ENCODE measurements at regions not wholly inside any gene's neighbourhood (a gene's known extent, or its start where the extent isn't known, plus 50 kb on each side); places are given as distances from the start of the nearest gene placed in this dataset.

DNA sequence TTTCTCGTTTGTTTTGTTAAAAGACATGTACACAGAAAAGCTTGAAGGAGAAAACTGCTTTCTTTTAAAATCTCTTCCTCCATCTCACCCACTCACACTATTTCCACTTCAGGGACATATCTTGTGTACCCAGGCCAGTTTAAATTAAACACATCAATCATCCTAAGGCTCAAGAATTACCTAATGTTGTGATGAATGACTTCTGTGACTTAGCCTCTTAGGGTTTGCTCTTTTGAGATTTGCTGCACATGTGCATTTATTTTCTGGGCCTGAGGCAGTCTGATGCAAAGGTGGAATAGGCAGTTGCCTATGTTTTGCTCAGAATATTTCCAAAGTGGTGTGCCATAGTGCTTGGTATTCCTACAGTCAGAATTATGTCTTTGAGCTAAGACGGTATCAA is 439.9 kb upstream of the CHD1 start:
- Mint-ChIP-seq H3K27ac (ENCODE audit: unreplicated experiment) (no peak overlapping the region), H3K9me3 (ENCODE audit: unreplicated experiment) (no peaks in the 10 kb centered on the region), H3K36me3 (ENCODE audit: insufficient read depth, unreplicated experiment) (no peaks in the 10 kb centered on the region), H3K4me3 (ENCODE audit: unreplicated experiment) (no peak overlapping the region), H3K27me3 (ENCODE audit: insufficient read depth, unreplicated experiment) (no peaks in the 10 kb centered on the region), H3K4me1 (ENCODE audit: low read depth, unreplicated experiment) (no peaks in the 10 kb centered on the region)
- intact Hi-C loops (cut with micrococcal nuclease; ENCODE audit: unreplicated experiment) = no loop called here
- ChIA-PET CTCF (no interaction called here), POLR2A (no interaction called here)
- TF ChIP-seq, protein P1, sequence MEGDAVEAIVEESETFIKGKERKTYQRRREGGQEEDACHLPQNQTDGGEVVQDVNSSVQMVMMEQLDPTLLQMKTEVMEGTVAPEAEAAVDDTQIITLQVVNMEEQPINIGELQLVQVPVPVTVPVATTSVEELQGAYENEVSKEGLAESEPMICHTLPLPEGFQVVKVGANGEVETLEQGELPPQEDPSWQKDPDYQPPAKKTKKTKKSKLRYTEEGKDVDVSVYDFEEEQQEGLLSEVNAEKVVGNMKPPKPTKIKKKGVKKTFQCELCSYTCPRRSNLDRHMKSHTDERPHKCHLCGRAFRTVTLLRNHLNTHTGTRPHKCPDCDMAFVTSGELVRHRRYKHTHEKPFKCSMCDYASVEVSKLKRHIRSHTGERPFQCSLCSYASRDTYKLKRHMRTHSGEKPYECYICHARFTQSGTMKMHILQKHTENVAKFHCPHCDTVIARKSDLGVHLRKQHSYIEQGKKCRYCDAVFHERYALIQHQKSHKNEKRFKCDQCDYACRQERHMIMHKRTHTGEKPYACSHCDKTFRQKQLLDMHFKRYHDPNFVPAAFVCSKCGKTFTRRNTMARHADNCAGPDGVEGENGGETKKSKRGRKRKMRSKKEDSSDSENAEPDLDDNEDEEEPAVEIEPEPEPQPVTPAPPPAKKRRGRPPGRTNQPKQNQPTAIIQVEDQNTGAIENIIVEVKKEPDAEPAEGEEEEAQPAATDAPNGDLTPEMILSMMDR (IDR thresholded peaks at IDR 0.05; ENCODE audit: insufficient read depth in 1 of 2, low read depth in 1 of 2, low read length in 1 of 2, severe bottlenecking in 1 of 2, unreplicated experiment in 1 of 2) = no peak
- Histone ChIP-seq H3K36me3 (ENCODE audit: control insufficient read depth, insufficient read depth, low read length) (no peaks in the 10 kb centered on the region), H3K4me3 (ENCODE audit: low read depth, low read length) (no peak overlapping the region), H3K4me1 (no peaks in the 10 kb centered on the region), H3K9me3 (no peaks in the 10 kb centered on the region), H3K27me3 (replicated peaks; ENCODE audit: control insufficient read depth, insufficient read depth, low read length) (no peaks in the 10 kb centered on the region)
- no TSS peak for BruUV-seq (replicated peaks)
- DNase-seq = no peak

DNA sequence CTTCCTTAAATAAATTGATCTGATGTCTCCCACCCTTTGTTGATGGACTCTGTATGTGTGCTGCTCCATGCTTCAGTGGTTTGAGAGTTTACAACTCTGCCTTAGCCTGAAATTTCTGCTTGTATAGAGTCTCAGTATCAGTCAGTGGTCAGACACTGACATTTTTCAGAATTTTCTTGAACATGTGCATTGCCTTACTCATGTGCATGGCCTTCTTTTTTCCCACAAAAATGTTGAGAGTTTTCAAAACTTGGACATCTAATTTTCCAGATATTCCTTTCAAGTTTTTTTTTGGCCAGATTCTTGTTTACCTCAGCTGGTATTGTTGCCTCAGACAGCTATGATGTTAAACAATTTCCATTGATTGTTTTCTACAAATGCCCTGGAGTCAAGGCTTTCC is 427.1 kb upstream of the CHD1 start:
- no peaks in the 10 kb centered on the region for H3K36me3 Mint-ChIP-seq (ENCODE audit: insufficient read depth, unreplicated experiment)
- H3K27me3 Mint-ChIP-seq (ENCODE audit: insufficient read depth, unreplicated experiment) = peaks cover 3% of the 10 kb centered on the region
- peaks cover 14% of the 10 kb centered on the region for H3K9me3 Mint-ChIP-seq (ENCODE audit: unreplicated experiment)
- H3K4me1 Mint-ChIP-seq (ENCODE audit: low read depth, unreplicated experiment) = no peaks in the 10 kb centered on the region
- POLR2A ChIA-PET = no interaction called here
- BruUV-seq (replicated peaks) = no TSS peak
- no peaks in the 10 kb centered on the region for H3K36me3 ChIP-seq (ENCODE audit: control insufficient read depth, insufficient read depth, low read length)
- H3K27me3 ChIP-seq (replicated peaks; ENCODE audit: control insufficient read depth, insufficient read depth, low read length) = no peaks in the 10 kb centered on the region
- intact Hi-C loops (cut with micrococcal nuclease; ENCODE audit: unreplicated experiment) = no loop called here
- no peak overlapping the region for H3K27ac Mint-ChIP-seq (ENCODE audit: unreplicated experiment)
- no peaks in the 10 kb centered on the region for H3K4me1 ChIP-seq
- no peak overlapping the region for H3K4me3 ChIP-seq (ENCODE audit: low read depth, low read length)
- no peak for DNase-seq
- CTCF ChIA-PET = no interaction called here
- no peaks in the 10 kb centered on the region for H3K9me3 ChIP-seq
- no peak overlapping the region for H3K4me3 Mint-ChIP-seq (ENCODE audit: unreplicated experiment)
- TF ChIP-seq, protein P1 (IDR thresholded peaks at IDR 0.05; ENCODE audit: insufficient read depth in 1 of 2, low read depth in 1 of 2, low read length in 1 of 2, severe bottlenecking in 1 of 2, unreplicated experiment in 1 of 2) = no peak

DNA sequence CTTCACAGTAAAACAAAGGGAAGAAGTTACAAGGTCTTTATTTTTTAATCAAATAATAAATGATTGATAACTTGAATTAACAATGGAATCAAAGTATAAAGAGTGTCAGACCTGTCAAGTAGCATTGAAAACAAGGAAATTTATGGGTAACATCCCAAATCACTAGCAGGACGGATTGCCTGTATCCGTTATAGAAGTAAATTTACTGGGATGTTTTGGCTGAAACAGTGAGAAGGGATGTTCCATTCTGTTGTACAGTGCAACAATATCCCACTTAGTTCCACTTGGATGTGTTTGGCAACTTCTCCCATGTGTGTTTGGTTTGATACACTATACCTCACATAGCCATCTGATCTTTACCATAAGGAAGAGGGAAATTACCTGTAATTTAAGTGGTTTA is 421.0 kb upstream of the CHD1 start:
- Mint-ChIP-seq H3K36me3 (ENCODE audit: insufficient read depth, unreplicated experiment) (no peaks in the 10 kb centered on the region), H3K27me3 (ENCODE audit: insufficient read depth, unreplicated experiment) (no peaks in the 10 kb centered on the region), H3K27ac (ENCODE audit: unreplicated experiment) (no peak overlapping the region), H3K9me3 (ENCODE audit: unreplicated experiment) (peaks cover 17% of the 10 kb centered on the region), H3K4me1 (ENCODE audit: low read depth, unreplicated experiment) (no peaks in the 10 kb centered on the region), H3K4me3 (ENCODE audit: unreplicated experiment) (no peak overlapping the region)
- POLR2A ChIA-PET = no interaction called here
- TF ChIP-seq, protein P1 (IDR thresholded peaks at IDR 0.05; ENCODE audit: insufficient read depth in 1 of 2, low read depth in 1 of 2, low read length in 1 of 2, severe bottlenecking in 1 of 2, unreplicated experiment in 1 of 2) = no peak
- no TSS peak for BruUV-seq (replicated peaks)
- H3K9me3 ChIP-seq = no peaks in the 10 kb centered on the region
- H3K27me3 ChIP-seq (replicated peaks; ENCODE audit: control insufficient read depth, insufficient read depth, low read length) = no peaks in the 10 kb centered on the region
- H3K4me1 ChIP-seq = no peaks in the 10 kb centered on the region
- CTCF ChIA-PET = no interaction called here
- H3K36me3 ChIP-seq (ENCODE audit: control insufficient read depth, insufficient read depth, low read length) = no peaks in the 10 kb centered on the region
- no peak for DNase-seq
- H3K4me3 ChIP-seq (ENCODE audit: low read depth, low read length) = no peak overlapping the region
- intact Hi-C loops (cut with micrococcal nuclease; ENCODE audit: unreplicated experiment) = no loop called here
